Activated CD8-positive, alpha-beta memory T cell treated with anti-CD3 and anti-CD28 coated beads for 4 hours (primary cell): ENCODE measurements at regions not wholly inside any gene's neighbourhood (a gene's known extent, or its start where the extent isn't known, plus 50 kb on each side); places are given as distances from the start of the nearest gene placed in this dataset.

Experiments used
- DNase-seq, 2 donors: peaks; one replicate each; pipeline ENCODE4 v3.0.0-alpha.2; 2020; ENCODE audit warnings: low read depth in 2 of 2

DNA sequence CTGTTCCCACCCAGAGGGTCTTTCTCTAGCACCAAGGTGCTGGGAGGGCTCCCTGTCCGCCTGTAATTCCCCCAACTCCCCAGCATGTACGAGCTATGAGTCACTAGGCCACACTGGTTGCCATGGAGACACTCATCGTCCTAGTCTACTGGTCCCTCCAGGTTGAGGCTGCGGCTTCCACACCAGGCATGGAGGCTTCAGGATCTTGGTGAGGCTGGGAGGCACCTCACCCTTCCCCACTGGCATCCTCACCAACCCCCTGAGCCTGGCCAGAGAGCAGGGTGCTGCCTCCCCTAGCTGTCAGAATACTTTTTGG is 75.6 kb upstream of the KAZN start:
- no peak for DNase-seq

DNA sequence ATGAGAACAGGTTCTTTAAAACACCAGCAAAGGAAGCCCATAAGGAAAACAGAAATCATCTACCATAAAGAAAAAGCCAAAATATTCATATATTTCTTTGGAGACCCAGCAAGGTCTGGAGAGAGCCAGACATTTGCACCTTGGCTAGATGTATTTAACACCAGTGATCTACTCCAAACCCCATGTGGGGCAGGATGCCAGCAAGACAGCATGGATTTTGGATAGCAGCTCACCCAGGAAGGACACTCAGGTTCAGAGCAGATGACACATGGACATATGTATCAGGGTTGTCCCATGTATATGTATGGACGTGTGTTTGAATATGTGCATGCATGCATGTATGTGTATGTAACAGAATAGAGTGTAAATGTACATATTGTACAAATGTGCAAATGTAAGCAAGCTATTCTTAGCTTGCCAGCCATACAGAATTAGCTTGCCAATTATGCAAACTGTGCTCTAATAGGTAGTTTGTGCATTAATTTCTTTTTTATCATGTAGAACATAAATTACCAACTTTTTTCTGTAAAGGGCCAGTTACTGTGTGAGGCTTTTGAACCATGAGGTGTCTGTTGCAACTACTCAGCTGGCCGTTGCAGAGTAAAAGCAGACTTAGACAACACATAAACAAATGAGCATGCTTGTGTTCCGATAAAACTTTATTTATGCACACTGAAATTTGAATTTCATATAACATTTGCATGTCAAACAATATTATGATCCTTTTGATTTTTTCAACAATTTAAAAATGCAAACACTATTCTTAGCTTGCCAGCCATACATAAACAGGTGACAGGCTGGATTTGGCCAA is 73.5 kb upstream of the KAZN start:
- no peak for DNase-seq

DNA sequence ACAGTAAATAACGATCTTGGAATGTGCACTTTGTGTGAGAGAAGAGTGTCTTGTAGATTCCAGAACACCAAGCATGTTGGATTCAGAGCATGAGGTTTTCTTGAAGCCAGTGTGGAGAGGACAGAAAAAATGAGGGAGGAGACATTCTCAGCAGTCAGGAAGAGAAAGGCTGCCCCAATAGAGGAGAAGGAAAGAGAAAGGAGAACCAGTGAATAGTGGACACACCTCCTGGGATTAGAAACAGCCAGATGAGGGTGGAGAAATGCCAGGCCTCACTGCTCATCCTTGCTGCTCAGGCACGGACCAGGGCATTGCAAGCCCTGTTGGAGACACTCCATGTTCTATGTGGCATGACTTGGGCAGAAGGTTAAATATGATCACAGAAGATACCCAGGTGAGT is 69.0 kb upstream of the KAZN start:
- DNase-seq = no peak

DNA sequence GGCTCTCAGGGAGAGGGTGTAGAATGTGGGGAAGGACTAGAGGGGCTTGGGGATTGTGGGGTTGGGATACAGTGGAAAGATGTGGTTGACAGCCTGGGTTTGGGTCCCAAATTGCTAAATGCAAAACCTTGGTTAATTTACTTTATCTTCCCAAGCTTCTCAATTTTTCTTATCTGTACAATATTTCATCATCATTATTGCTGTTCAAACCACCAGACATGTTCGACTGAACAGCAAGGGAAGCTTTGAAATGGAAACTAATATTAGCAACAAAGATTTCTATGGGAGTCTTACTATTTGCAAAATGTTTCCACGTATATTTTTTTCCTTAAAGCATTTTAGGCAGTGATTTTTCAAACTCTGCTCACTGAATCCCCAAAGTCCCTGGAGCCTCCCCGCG is 67.0 kb upstream of the KAZN start:
- no peak for DNase-seq

- no peak for DNase-seq
These were observed 62.7 kb upstream of the KAZN start for GRCh38 chr1:14535619-14536355.

GRCh38 chr1:14538335-14538734 is 60.1 kb upstream of the KAZN start:
- DNase-seq = no peak

DNA sequence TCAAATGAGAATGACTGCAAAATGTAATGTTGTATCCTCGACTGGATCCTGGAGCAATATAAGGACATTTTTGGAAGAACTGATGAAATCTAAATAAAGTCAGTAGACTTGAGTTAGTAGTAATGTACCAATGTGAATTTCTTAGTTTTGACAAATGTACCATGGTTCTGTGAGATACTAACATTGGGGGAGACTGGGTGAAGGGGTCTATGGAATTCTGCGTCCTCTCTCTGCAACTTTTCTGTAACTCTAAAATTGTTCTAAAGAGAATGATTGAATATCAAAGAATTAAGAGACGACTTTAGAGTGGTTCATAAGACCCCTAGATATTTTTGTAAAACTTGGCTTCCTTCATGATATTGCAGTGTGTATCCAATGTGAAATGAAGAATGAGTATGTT is 59.2 kb upstream of the KAZN start:
- no peak for DNase-seq

DNA sequence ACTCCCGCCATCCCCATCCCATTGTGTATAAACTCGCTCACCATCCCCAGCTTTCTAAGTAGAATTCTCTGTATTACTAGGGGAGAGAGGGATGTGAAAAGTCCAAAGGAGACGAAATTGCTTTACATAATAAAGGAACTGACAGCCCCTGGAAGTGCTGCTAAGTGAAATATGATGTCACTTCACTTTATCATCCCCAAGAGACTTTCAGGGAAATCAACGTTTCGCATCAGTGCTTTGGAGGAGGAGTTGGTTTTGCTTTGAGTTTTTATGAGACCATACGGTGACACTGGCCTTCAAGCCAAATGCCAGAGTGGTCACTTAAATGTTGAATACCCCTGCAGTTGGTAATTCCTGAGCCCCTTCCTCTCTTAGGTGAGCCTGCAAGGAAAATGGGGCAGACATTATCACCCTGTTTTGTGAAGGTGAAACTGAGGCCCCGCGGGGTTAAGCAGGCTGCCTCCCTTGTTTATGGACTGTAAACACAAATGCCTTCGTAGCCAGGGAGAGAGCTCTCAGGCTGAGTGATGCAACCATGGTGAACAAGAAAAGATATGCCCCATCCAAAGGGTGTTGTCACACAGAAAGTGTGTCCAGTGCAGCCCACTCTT is 58.4 kb upstream of the KAZN start:
- DNase-seq = no peak

DNA sequence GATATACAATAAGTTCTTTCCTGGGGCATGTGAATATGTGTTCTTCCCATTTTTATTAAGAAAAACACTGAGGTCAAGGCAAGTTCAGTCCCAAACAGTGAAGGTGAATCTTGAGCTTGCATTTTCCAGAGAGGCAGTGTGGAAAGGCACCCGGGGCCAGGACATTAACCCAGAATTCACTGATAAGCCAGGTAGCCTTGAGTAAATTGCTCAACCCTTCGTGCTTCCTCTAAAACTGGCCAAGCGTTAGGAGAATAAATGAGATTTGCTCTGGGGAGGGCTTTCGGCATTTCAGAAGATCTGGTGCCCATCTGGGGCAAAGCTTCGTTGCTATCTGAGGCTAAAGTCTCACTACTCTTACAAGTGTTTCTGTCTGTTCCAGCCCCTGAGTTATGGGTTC is 57.1 kb upstream of the KAZN start:
- DNase-seq = no peak

- no peak for DNase-seq
These were observed 55.2 kb upstream of the KAZN start for GRCh38 chr1:14543191-14543840.

- DNase-seq = no peak
These were observed 54.2 kb upstream of the KAZN start for GRCh38 chr1:14544319-14544718.

GRCh38 chr1:14545422-14546025 is 53.0 kb upstream of the KAZN start:
- no peak for DNase-seq

- DNase-seq = no peak
These were observed 52.1 kb upstream of the KAZN start for GRCh38 chr1:14546416-14546815.
